NAMALWA (cell line): ENCODE measurements at regions not wholly inside any gene's neighbourhood (a gene's known extent, or its start where the extent isn't known, plus 50 kb on each side); places are given as distances from the start of the nearest gene placed in this dataset.

Source experiments
- DNase-seq: peaks from one replicate; pipeline ENCODE4 v3.0.0-alpha.2; 2015; ENCODE audit warnings: low spot score

DNA sequence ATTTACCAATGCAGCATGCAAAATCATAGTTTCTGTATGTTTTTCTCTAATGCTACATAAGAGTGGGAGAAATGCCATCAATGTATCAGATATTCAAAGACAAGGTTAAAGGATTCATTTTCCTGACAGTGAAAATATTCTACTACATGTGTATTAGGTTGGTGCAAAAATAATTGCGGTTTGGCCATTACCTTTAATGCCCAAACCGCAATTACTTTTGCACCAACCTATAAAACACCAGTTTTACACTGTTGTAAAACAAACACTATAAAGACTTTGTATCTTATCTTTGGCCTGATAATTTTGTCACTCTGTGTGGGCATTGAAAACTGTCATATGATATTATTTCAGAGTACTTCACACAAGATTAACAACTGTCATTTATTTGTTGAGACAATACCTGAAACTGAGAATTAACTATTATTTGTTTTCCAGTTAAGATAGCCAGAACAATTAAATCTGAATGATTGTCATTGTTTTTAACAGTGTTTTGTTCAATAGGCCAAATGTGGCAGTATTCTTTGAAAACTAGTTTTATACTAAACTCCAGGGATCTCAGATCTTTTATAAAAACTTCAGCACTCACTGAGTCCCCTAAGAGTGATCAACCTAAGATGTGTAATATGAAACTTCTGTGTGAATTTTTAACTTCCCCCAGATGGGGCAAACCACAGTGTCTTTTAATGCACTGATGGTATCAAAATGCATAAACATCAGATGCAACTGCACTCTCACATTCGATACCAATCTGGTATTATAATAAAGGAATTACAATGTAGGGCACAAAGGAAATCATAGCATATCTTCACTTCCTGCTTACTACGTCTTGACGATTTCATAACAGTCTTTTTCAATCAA is 53.8 kb upstream of the FBN2 start:
- no peak for DNase-seq

DNA sequence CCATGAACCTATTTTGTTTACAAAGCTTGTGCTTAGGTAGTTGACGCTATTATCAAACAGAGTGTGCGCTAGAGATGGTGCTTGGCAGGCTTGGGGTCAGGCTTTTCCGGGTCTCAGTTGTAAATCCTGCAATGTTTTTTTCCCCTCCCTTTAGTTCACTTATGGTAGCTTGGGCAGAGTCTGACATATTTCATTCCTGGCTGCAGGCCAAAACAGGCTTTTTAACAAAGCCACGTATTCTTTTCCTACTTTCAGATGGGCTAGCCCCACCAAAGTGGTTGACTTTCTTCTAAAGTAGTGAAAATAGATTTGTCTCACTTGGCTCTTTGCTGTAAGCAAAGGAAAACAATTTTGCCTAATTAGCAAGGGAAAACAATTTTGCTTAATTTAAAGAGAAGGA is 58.0 kb upstream of the FBN2 start:
- DNase-seq, result no peak

DNA sequence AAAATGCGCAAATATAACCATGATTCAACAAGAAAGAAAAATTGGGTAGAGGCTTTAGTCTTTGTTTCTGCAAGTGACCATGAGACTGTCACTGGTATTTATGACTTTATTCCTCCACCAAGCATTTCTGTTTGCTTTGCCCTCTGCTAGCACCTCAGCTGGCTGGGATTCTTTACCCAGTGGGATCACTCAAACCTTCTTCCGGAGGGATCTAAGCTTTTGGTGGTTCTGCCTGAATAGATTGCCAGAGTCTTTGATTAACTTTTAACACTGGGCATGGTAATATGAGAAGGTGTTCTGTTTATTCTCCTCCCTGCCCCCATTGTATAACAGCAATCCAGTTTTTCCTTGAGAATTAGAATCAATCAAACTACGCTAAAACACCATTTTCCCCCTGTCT is 59.1 kb upstream of the FBN2 start:
- no peak for DNase-seq

DNA sequence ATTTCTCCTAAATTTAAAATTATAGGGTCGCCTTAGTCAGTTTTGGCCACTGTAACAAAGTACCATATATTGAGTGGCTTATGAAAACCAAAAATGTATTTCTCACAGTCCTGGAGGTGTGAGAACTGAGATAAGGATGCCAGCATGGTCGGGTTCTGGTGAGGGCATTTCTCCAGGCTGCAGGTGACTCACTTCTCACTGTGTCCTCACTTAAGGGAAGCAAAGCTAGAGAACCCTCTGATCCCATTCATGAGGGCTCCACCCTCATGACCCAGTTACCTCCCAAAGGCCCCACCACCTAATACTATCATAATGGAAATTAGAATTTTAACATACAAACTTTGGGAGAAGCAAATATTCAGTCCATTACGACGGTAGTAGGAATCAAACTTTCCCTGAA is 75.1 kb upstream of the FBN2 start:
- no peak for DNase-seq

DNA sequence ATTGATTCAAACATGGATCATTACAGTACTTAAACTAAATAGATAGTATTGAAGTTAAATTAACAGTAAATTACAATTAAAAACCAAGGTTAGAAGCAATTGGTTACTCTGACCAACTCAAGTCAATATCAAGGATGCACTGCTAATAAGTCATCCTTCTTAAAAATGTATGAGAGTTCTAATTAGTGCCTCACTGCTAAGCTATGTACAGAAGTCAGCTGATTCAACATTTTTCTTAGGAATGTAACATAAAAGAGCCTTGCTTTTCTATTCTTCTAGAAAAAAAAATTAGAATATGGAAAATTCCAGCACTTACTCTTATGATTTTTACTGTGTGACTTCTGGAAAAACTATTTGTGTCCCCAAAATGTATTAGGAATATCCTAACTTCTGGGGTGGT is 75.7 kb upstream of the FBN2 start:
- DNase-seq, result no peak

DNA sequence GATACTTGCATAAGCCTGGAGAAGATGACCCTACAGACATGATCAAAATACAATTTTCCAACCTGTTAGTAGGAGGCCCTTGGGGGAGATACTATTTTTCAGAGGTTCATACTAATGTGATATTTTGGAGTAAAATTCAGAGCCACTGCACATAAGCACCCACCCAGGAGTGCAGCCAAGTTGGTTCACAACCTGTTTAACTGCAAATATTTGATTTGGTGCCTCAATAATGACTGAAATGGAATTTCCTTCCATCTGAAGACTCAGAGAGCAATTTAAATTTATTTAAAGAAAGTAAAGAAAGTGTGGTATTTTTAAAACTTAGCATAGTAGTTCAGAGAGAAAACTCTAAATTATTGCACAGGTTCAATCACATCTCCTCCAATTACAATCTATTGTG is 77.5 kb upstream of the FBN2 start:
- no peak for DNase-seq

DNA sequence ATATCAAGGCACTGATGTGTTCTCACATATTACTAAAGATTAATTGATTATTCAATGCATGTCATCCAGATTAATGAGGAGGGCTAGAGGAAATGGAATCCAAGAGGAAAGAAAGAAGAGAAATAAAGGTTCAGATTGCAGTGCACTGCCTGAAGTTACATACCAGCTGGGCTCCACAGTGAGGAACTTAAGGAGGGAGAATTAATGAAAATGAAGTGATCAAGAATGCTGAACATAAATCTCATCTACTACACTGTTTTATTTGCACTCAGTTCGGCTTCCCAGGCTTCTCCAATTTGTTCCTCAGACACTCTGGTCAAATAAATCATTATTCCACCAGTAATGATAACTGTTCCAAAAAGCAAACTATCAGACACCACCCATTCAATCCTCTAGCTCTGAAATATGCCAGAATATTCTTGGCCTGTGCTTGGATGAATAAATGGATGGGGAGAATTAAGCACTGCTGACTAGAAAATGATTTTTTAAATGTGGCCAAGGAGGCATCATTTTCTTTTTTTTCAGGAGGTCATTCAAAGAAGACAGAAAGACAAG is 88.6 kb upstream of the FBN2 start:
- DNase-seq, result no peak

DNA sequence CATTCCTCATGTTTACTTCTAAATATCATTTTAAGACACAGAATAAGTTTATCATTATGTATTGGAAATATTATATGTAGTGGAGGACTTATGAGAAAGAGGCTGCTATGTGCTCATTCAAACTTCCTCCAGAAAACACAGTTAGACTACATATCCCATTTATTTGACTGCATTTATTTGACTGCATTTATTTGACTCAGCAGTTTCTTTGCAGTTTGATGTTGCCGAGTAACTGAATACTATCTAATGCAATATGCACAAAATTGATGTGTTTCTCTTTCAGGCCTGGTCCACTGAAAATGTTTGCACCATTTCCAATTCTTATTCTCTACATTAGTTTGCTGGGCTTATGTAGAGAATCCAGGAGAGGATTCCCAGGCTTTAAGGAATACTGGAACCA is 89.9 kb upstream of the FBN2 start:
- DNase-seq, result no peak

DNA sequence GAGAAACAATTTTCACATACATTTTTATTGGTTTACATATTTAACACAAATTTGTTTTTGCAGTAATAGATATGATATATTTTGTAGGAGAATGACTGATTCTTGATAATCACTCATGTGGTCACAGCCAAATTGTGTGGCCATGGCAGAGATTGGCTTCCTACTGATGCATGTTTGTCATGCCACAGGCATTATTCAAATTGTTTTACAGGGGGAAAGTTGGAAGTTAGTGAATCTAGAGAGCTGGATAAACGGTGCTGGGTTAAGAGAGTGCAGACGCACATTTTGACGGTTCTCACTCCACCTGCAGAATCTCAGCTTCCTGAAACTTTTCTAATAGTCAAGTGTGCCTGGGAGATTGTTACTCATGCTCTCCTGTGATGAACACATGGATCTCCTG is 91.1 kb upstream of the FBN2 start:
- no peak for DNase-seq

DNA sequence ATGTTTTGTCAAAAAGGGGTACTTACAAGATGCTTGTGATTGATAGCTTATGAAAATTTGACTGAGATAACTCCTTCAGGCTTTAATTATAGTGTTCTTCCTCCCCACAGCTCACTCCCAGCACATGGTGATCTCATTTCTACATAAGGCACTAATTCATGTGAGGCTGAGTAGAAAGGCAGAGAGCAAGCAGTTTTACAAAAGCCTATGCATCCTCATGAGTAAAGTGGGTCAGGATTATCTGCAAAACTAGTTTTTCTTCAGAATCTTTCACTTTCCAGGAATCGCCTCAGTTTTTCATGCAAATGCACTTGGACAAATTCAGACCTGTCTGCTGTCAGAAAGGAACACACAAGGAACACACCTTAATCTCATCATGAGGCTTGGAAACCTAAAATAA is 92.1 kb upstream of the FBN2 start:
- no peak for DNase-seq

DNA sequence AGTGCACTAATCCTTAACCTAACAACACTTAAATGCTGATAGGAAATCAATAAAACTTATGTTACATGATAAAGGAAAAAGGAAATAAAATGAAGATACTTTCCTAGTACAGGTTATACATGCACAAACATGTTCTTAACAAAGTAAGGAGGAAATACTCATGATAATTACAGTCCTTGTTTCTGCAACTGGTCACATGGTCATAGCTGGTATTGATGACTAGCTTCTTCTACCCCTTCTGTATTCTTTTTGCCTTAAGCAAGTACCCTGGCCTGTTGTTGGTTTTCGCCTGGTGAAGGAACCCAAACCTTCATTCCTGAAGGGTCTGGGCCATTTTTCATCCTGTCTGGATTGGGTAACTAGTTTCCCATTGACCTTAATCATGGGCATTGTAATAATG is 93.7 kb upstream of the FBN2 start:
- no peak for DNase-seq

DNA sequence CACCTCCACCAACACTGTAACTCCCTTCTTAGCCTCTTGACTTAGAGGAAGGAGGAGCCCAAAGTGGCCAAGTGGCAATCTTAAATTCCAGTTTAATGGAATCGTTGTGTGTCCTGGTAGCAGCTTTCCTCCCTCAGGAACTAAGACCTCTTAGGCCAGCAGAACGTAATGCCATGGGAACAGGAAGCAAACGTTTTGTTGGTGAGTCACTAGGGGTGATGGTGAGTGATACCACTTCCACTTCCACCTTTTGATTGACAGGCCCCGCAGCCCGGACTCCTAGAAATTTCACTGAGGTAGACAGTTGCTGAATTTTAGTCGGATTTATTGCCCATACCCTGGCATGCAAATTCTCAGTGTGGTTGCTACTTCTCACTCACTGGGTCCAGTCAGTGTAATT is 94.2 kb upstream of the FBN2 start:
- DNase-seq, result no peak

DNA sequence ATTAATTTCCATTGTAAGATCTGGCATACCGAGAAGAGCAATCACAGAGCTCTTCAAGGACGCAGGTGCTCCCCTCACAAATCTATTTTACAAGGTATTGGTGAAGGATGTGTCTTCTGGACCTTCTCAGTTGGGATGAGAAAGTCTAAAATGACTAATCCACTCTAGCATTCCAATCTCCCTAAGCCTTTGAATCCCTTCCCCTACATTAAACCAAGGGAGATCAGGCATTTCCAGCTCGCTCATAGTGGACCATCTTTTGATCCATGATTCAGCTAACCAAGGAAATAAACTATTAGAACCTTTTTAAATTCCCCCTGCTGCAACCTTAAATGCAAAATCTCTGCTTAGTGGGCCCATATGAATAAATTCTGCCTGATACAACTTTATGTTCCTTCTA is 95.9 kb upstream of the FBN2 start:
- no peak for DNase-seq

DNA sequence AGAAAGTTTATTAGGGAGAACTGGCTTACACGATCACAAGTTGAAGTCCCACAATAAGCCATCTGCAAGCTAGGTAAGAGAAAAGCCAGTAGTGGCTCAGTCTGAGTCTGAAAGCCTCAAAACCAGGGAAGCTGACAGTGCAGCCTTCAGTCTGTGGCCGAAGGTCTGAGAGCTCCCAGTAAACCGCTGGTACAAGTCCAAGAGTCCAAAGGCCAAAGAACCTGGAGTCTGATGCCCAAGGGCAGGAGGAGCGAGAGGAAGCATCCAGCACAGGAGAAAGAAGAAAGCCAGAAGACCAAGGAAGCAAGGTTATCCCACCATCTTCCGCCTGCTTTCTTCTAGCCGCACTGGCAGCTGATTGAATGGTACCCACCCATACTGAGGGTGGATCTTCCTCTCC is 97.3 kb upstream of the FBN2 start:
- no peak for DNase-seq

DNA sequence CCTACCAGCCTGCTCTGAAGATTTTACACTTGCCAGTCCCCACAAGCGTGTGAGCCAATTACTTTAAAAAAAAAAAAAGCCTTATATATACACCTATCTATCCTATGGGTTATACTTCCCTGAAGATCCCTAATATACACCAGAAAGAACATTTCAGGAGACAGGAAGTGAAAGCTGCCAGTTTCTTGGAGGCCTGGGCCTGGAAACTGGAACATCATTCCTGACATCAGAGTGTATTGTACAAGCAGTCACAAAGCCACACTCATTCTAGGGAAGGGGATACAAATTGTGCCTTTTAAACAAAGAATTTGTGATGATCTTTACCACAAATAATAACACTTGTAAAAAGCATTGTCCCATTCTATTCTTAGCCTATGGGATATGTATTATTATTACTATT is 98.3 kb upstream of the FBN2 start:
- DNase-seq, result no peak

DNA sequence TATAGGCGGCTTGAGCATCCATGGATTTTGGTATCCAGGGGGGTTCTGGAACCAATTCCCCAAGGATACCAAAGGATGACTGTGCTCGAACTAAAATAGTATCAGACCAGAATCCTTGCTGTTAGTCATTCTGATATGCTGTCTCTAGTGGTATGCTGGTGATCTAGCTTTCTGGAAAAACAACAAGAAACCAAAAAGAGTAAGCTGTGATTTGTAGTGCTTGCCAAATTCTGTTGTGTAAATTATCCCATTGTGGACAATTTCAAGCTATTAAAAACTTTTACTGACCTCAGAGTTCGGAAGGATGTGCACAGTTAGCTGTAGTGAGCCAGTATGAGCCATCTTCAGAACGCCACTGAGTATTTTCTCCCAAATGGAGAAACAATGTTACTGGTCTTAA is 99.0 kb upstream of the FBN2 start:
- DNase-seq, result no peak

DNA sequence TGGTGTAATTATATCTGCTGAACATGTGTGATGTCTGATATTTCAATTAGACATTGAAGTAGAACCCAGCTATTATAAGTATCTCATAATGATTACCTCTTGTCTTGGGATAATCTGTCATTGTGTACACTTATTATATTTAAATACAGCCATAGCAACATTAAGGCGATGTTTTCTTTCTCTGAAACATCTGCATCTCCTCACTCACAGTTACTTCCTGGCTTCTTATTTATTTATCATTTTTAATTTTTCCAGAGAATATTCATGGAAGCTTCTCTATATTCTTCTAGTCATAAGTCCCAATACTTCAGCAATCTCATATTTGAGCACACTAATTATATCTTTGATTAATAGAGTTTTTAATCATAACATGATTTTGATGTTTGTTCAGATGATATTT is 103.8 kb upstream of the FBN2 start:
- DNase-seq, result no peak

DNA sequence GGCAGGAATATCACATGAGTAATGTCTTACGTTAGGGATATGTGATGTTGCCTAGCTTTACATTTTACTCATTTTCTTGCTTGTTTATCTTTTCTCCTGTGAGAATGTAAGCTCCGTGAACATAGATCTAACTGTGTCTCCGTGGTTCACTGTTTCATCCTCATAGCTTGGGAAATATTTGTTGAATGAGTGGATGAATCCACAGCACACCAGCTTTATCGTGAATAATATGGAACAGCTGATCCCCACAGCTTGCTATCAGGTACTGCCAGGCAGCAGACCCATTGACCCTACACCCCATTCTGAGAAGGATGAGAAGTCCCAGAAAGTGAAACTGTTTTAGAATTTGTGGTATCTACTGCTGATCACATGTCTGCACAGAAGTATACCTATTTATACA is 106.8 kb upstream of the FBN2 start:
- no peak for DNase-seq

DNA sequence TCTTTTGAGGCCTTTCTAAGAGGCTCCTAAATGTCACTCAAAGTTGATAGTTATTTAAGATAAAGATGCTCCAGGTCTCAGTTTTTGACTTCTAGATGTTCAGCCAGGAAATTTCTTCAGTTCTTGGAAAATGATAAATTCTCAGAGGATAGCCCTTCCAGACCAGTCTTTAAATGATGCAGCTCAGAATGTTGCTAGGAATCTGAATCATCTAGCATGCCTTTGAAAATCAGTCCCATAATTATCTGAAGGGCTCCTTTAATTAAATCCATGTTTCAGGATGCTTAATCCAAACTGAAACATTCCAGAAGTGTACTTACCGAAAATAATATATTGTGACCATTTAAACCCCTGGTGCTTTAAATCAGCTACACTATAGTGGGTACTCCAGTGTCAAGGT is 107.5 kb upstream of the FBN2 start:
- no peak for DNase-seq

DNA sequence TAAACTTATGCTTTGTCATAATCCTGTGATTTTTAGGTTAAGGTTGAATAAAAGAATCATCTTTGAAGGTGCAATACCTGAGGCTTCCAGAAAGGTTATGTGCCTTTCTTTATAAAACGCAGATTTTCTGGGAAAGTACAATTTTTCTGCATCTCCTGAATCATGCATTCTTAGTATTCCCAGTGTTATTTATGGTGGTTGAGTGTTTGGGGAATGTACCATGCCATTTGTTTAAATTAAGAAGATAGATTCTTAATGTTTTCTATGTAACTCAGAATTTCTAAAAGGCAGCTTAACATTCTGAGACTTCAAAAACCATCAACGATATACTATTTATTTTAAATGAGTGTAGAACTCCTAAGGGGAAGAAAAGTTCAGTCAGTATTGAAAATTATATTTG is 108.1 kb upstream of the FBN2 start:
- no peak for DNase-seq

DNA sequence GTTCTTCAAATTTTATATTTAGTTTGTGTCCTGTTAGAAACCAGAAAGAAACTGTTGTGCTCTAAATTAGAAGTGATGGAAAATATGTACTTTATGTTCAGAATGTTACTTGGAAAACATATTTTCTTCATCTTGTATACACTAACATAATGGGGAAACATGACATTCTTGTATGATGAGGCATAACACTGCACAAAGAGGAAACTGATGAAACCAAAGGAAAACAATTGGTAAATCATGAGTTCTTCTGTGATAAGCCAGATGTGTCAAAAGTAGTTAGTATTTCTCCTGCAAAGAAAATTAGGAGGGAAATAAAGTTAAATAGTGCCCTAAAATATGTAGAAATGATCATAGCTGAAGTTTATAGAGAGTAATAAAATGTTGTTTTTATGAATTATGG is 111.1 kb upstream of the FBN2 start:
- no peak for DNase-seq

DNA sequence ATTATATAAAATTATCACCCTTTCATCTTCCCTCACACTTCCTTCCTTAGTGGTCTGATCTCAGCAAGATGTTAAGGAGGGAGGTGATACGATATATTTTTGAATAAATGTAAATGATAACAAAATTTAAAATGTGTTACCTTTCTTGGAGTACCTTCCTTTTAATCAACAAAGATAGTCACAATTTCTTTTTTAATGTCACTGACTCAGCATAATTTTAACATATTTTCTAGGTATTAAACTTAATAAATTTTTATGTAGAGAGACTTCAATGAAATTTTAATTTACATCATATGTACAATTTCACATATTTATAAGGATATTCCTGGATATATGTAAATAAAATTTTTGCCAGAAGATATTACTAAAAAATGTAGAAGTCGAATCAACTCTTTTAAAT is 125.0 kb upstream of the FBN2 start:
- no peak for DNase-seq

DNA sequence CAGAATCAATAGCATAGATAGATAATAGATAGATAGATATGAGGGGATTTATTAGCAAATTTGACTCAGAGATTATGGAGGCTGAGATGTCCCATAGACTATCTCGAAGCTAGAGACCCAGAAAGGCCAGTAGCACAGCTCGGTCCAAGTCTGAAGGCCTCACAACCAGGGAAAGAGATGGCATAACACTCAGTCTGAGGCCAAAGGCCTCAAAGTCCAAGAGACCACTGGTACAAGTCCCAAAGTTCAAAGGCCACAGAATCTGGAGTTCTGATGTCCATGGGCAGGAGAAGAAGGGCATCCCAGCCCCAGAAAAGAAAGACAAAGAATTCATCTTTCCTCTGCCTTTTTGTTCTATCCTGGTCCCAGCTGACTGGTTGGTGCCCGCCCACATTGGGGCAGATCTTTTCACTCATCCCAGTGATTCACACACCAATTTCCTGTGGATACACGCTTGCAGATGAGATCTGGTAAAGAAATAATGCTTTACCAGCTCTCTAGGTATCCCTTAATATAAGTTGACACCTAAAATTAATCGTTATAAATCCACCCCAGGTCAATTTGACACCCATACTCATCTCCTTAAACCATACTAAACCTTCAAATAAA is 127.8 kb upstream of the FBN2 start:
- no peak for DNase-seq

DNA sequence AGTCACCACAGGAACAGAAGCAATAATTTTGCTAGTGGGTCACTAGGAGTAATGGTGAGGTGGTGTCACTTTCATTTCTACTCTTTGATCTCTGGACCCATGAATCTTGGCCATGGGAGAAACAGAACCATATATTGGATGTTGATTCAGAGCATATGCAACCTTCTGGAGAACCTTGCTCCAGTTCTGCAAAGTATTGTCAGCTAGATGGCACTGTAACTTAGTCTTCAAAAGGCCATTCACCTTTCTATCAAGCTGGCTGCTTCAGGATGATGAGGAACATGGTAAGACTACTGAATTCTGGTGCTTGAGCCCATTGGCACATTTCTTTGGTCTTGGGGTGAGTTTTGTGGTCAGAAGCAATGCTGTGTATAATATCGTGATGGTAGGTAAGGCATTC is 129.1 kb upstream of the FBN2 start:
- DNase-seq, result peak; percentile 13
